Adrenal gland (tissue), 5 donors: ENCODE measurements at regions not wholly inside any gene's neighbourhood (a gene's known extent, or its start where the extent isn't known, plus 50 kb on each side); places are given as distances from the start of the nearest gene placed in this dataset.

Source experiments
- CTCF ChIP-seq, 6 experiments: fragments of 450-650 bp in 4 of 6; fragments of 200-600 bp in 2 of 6; sonication (generic) in 1 of 6; IDR thresholded peaks; 1 replicate in 5 of 6; 2 replicates in 1 of 6; pipeline versions ENCODE4 v1.5.1 to v1.8.0; 2016 to 2021; ENCODE audit warnings: antibody characterized with exemption in 6 of 6, mild to moderate bottlenecking in 2 of 6, moderate library complexity in 1 of 6
- POLR2A ChIP-seq, 2 donors: fragments of 450-650 bp; IDR thresholded peaks; one replicate each; pipeline ENCODE4 v1.6.1; 2017; ENCODE audit warnings: antibody characterized with exemption in 2 of 2, mild to moderate bottlenecking in 2 of 2, moderate library complexity in 1 of 2
- donor health status: DM: no; HTN: no; CAD: no.

GRCh38 chr1:213366141-213366831, 315.2 kb downstream of the RPS6KC1 start:
- no peak for TF ChIP-seq CTCF (IDR thresholded peaks at IDR 0.05)
- no peak for TF ChIP-seq POLR2A (IDR thresholded peaks at IDR 0.05)
